Testis (tissue), 2 donors: ENCODE measurements at regions not wholly inside any gene's neighbourhood (a gene's known extent, or its start where the extent isn't known, plus 50 kb on each side); places are given as distances from the start of the nearest gene placed in this dataset.

Experiments
- DNase-seq: peaks from one replicate; pipeline ENCODE4 v3.0.0-alpha.2; 2019
- H3K27ac ChIP-seq, 2 donors: fragments of 200-600 bp; sonication (generic); one replicate each; pipeline ENCODE4 v1.5.1; 2019
- H3K27me3 ChIP-seq: fragments of 200-600 bp; sonication (generic); one replicate; pipeline ENCODE4 v1.5.1; 2019
- H3K36me3 ChIP-seq: fragments of 200-600 bp; sonication (generic); one replicate; pipeline ENCODE4 v1.5.1; 2017; ENCODE audit warnings: low read depth; ENCODE audit errors: missing control alignments
- H3K4me1 ChIP-seq: fragments of 200-600 bp; sonication (generic); one replicate; pipeline ENCODE4 v1.5.1; 2019
- H3K4me3 ChIP-seq, 2 donors: fragments of 200-600 bp; sonication (generic); one replicate each; pipeline ENCODE4 v1.5.1; 2017 to 2019
- H3K9me3 ChIP-seq: fragments of 200-600 bp; sonication (generic); one replicate; pipeline ENCODE4 v1.5.1; 2017
- CTCF ChIP-seq, 3 experiments: fragments of 450-650 bp in 2 of 3; fragments of 200-600 bp in 1 of 3; sonication (generic) in 1 of 3; IDR thresholded peaks; one replicate each; pipeline ENCODE4 v1.5.1; 2016 to 2019; ENCODE audit warnings: antibody characterized with exemption in 3 of 3, mild to moderate bottlenecking in 2 of 3, moderate library complexity in 1 of 3
- POLR2A ChIP-seq: fragments of 450-650 bp; IDR thresholded peaks from one replicate; pipeline ENCODE4 v1.6.1; 2017; ENCODE audit warnings: antibody characterized with exemption, mild to moderate bottlenecking, moderate library complexity
- WGBS, 2 donors: methylation state at CpG; one replicate each; pipeline ENCODE4 v1.1.5; 2018; 5-methylcytosine and 5-hydroxymethylcytosine counted together
- intact Hi-C: fragments of 100-400 bp; cut with DNase I; formaldehyde crosslinking; loops from one replicate; pipeline ENCODE4 v1.15.1; 2023; ENCODE audit warnings: low total_unique reads

- no peak for DNase-seq
- Histone ChIP-seq H3K27ac (no peak overlapping the region), H3K4me1 (no peaks in the 10 kb centered on the region), H3K27me3 (no peaks in the 10 kb centered on the region), H3K36me3 (no peaks in the 10 kb centered on the region), H3K9me3 (no peaks in the 10 kb centered on the region), H3K4me3 (no peak overlapping the region)
- intact Hi-C loops: no loop called here
- no peak for TF ChIP-seq POLR2A
- TF ChIP-seq CTCF (IDR thresholded peaks at IDR 0.05): no peak
- WGBS, 2 donors: 73 to 78% methylated on average over 3 of the region's 3 CpGs
Measured at GRCh38 chr14:83129496-83129895, 1595.8 kb upstream of the SEL1L start.

- H3K4me1 ChIP-seq: no peaks in the 10 kb centered on the region
- H3K27me3 ChIP-seq: no peaks in the 10 kb centered on the region
- no peak overlapping the region for H3K4me3 ChIP-seq
- intact Hi-C loops: no loop called here
- H3K9me3 ChIP-seq: no peaks in the 10 kb centered on the region
- TF ChIP-seq CTCF (IDR thresholded peaks at IDR 0.05) (no peak), POLR2A (no peak)
- DNase-seq: no peak
- no peak overlapping the region for H3K27ac ChIP-seq
- no peaks in the 10 kb centered on the region for H3K36me3 ChIP-seq
- 82 to 83% methylated on average over 9 of the region's 9 CpGs for WGBS, 2 donors
Measured at GRCh38 chr14:83133981-83134645, 1600.5 kb upstream of the SEL1L start.

- intact Hi-C loops: no loop called here
- Histone ChIP-seq H3K4me3 (no peak overlapping the region), H3K27ac (no peak overlapping the region), H3K9me3 (no peaks in the 10 kb centered on the region), H3K27me3 (no peaks in the 10 kb centered on the region), H3K36me3 (no peaks in the 10 kb centered on the region), H3K4me1 (no peaks in the 10 kb centered on the region)
- TF ChIP-seq POLR2A: no peak
- TF ChIP-seq CTCF (IDR thresholded peaks at IDR 0.05): no peak
- 86 to 89% methylated on average over 4 of the region's 4 CpGs for WGBS, 2 donors
- no peak for DNase-seq
Measured at GRCh38 chr14:83140756-83141155, 1607.1 kb upstream of the SEL1L start.

GRCh38 chr14:83147006-83147405 is 1613.4 kb upstream of the SEL1L start:
- Histone ChIP-seq H3K27ac (no peak overlapping the region), H3K4me1 (no peaks in the 10 kb centered on the region), H3K4me3 (no peak overlapping the region), H3K27me3 (no peaks in the 10 kb centered on the region), H3K36me3 (no peaks in the 10 kb centered on the region), H3K9me3 (no peaks in the 10 kb centered on the region)
- TF ChIP-seq POLR2A (no peak), CTCF (IDR thresholded peaks at IDR 0.05) (no peak)
- intact Hi-C loops: no loop called here
- DNase-seq: no peak
- WGBS, 2 donors: 79 to 91% methylated on average over 3 of the region's 3 CpGs

- TF ChIP-seq CTCF (IDR thresholded peaks at IDR 0.05) (no peak), POLR2A (no peak)
- no peak overlapping the region for H3K27ac ChIP-seq
- no peaks in the 10 kb centered on the region for H3K4me1 ChIP-seq
- no peaks in the 10 kb centered on the region for H3K36me3 ChIP-seq
- H3K4me3 ChIP-seq: no peak overlapping the region
- H3K27me3 ChIP-seq: no peaks in the 10 kb centered on the region
- no peak for DNase-seq
- intact Hi-C loops: no loop called here
- H3K9me3 ChIP-seq: no peaks in the 10 kb centered on the region
- WGBS, 2 donors: 79 to 81% methylated on average over 1 of the region's 1 CpG
Measured at GRCh38 chr14:83151571-83151970, 1617.9 kb upstream of the SEL1L start.
